IMR-90 (cell line): ENCODE measurements at regions not wholly inside any gene's neighbourhood (a gene's known extent, or its start where the extent isn't known, plus 50 kb on each side); places are given as distances from the start of the nearest gene placed in this dataset.

ENCODE experiments used
- ATAC-seq: fragments of 200-7000 bp; cut with Tn5 transposase; 2 replicates; pipeline ENCODE4 v1.9.1; 2020; ENCODE audit warnings: low read depth, mild to moderate bottlenecking, moderate library complexity
- BruUV-seq: library from RNA; stranded (reverse); fragments of 400-500 nt; replicated peaks from 2 replicates; lab custom pipeline; 2021; lab: Mats Ljungman, UMichigan
- CTCF ChIA-PET: fragments of 300-600 bp; formaldehyde crosslinking; extraction: SDS; loops from one replicate; lab custom pipeline; 2021; ENCODE audit warnings: antibody characterized with exemption; lab: Yijun Ruan, JAX
- POLR2A ChIA-PET: fragments of 300-600 bp; sonication (Branson Sonifier 250); formaldehyde crosslinking; loops from one replicate; lab custom pipeline; 2022; ENCODE audit warnings: antibody characterized with exemption; ENCODE audit not compliant: unreplicated experiment; lab: Charles Lee
- DNase-seq: peaks from one replicate; pipeline ENCODE4 v3.0.0; 2013
- H2AFZ ChIP-seq: replicated peaks from 2 replicates; pipeline ENCODE3; 2013; ENCODE audit warnings: low read length, mild to moderate bottlenecking; ENCODE audit not compliant: poor library complexity
- H2AK5ac ChIP-seq: 2 replicates; pipeline ENCODE4 v1.6.1; 2013; ENCODE audit warnings: low read depth, low read length, inconsistent platforms
- H2AK9ac ChIP-seq: replicated peaks from 2 replicates; pipeline ENCODE3; 2013; ENCODE audit warnings: mild to moderate bottlenecking, low read depth, low read length, moderate library complexity; ENCODE audit not compliant: poor library complexity
- H2BK120ac ChIP-seq: 2 replicates; pipeline ENCODE4 v1.6.1; 2013; ENCODE audit warnings: low read depth, low read length, inconsistent platforms
- H2BK15ac ChIP-seq: 3 replicates; pipeline ENCODE4 v1.6.1; 2013; ENCODE audit warnings: low read depth, low read length, inconsistent platforms
- H2BK20ac ChIP-seq: 2 replicates; pipeline ENCODE4 v1.6.1; 2013; ENCODE audit warnings: low read depth, mild to moderate bottlenecking, inconsistent platforms, low read length, moderate library complexity
- H2BK5ac ChIP-seq: 2 replicates; pipeline ENCODE4 v1.6.1; 2013; ENCODE audit warnings: mild to moderate bottlenecking, low read depth, low read length, inconsistent platforms; ENCODE audit not compliant: poor library complexity, severe bottlenecking
- H3K14ac ChIP-seq: replicated peaks from 2 replicates; pipeline ENCODE4 v1.6.1; 2013; ENCODE audit warnings: low read depth, low read length, inconsistent platforms
- H3K18ac ChIP-seq: 2 replicates; pipeline ENCODE4 v1.6.1; 2013; ENCODE audit warnings: low read depth, low read length, control low read depth
- H3K23ac ChIP-seq: 2 replicates; pipeline ENCODE4 v1.6.1; 2013; ENCODE audit warnings: low read depth, low read length, inconsistent platforms
- H3K27ac ChIP-seq: 2 replicates; pipeline ENCODE4 v1.5.1; 2013; ENCODE audit warnings: mild to moderate bottlenecking, control low read depth, low read length; ENCODE audit not compliant: insufficient read depth
- H3K27me3 ChIP-seq: 2 replicates; pipeline ENCODE4 v1.6.1; 2013; ENCODE audit warnings: low read length; ENCODE audit not compliant: control insufficient read depth, insufficient read depth
- H3K36me3 ChIP-seq: 2 replicates; pipeline ENCODE4 v1.6.1; 2013; ENCODE audit warnings: low read length, mixed read lengths; ENCODE audit not compliant: control insufficient read depth, insufficient read depth
- H3K4ac ChIP-seq: 2 replicates; pipeline ENCODE4 v1.6.1; 2013; ENCODE audit warnings: low read depth, low read length, inconsistent platforms
- H3K4me1 ChIP-seq: 2 replicates; pipeline ENCODE4 v1.6.1; 2013; ENCODE audit warnings: low read length, mixed read lengths; ENCODE audit not compliant: control insufficient read depth, insufficient read depth
- H3K4me2 ChIP-seq: 2 replicates; pipeline ENCODE4 v1.6.1; 2013; ENCODE audit warnings: low read depth, mild to moderate bottlenecking, control low read depth, low read length, moderate library complexity
- H3K4me3 ChIP-seq: 2 replicates; pipeline ENCODE4 v1.5.1; 2013; ENCODE audit warnings: low read depth, mild to moderate bottlenecking, control low read depth, low read length, moderate library complexity; ENCODE audit not compliant: insufficient read depth
- H3K56ac ChIP-seq: 2 replicates; pipeline ENCODE4 v1.6.1; 2013; ENCODE audit warnings: low read length, inconsistent platforms; ENCODE audit not compliant: insufficient read depth; ENCODE audit errors: extremely low read depth
- H3K79me1 ChIP-seq, 2 experiments: 2 replicates each; pipeline ENCODE4 v1.6.1; 2013; ENCODE audit warnings: low read length in 2 of 2, inconsistent platforms in 1 of 2, low read depth in 1 of 2
- H3K9ac ChIP-seq: 2 replicates; pipeline ENCODE4 v1.6.1; 2013; ENCODE audit warnings: low read depth, low read length, control low read depth
- H3K9me1 ChIP-seq: 2 replicates; pipeline ENCODE4 v1.6.1; 2013; ENCODE audit warnings: low read length, inconsistent platforms; ENCODE audit not compliant: insufficient read depth
- H3K9me3 ChIP-seq: 2 replicates; pipeline ENCODE4 v1.6.1; 2013; ENCODE audit warnings: low read length; ENCODE audit not compliant: control insufficient read depth, insufficient read depth
- H4K20me1 ChIP-seq: 2 replicates; pipeline ENCODE4 v1.6.1; 2013; ENCODE audit warnings: low read length, inconsistent platforms; ENCODE audit not compliant: insufficient read depth
- H4K5ac ChIP-seq: 2 replicates; pipeline ENCODE4 v1.6.1; 2013; ENCODE audit warnings: mild to moderate bottlenecking, low read depth, low read length, control low read depth
- H4K8ac ChIP-seq, 2 experiments: 2 replicates each; pipeline ENCODE4 v1.6.1; 2013; ENCODE audit warnings: low read depth in 2 of 2, low read length in 2 of 2, control low read depth in 1 of 2, inconsistent platforms in 1 of 2
- H4K91ac ChIP-seq: 2 replicates; pipeline ENCODE4 v1.6.1; 2013; ENCODE audit warnings: low read depth, low read length, inconsistent platforms; ENCODE audit not compliant: insufficient read depth
- BHLHE40 ChIP-seq: fragments of 150-350 bp; IDR thresholded peaks from 2 replicates; pipeline ENCODE4 v1.6.1; 2016; ENCODE audit warnings: mild to moderate bottlenecking, low read depth, low read length
- CEBPB ChIP-seq: IDR thresholded peaks from 2 replicates; pipeline ENCODE4 v1.6.1; 2012; ENCODE audit warnings: low read depth, low read length, improper control_type of control experiment
- CHD1 ChIP-seq: IDR thresholded peaks from 2 replicates; pipeline ENCODE4 v1.6.1; 2012; ENCODE audit warnings: low read depth, low read length, improper control_type of control experiment
- MAFK ChIP-seq: IDR thresholded peaks from 2 replicates; pipeline ENCODE4 v1.6.1; 2012; ENCODE audit warnings: low read depth, low read length, improper control_type of control experiment
- MAZ ChIP-seq: IDR thresholded peaks from 2 replicates; pipeline ENCODE4 v1.6.1; 2012; ENCODE audit warnings: low read depth, mild to moderate bottlenecking, low read length, improper control_type of control experiment, moderate library complexity, borderline replicate concordance
- MXI1 ChIP-seq: IDR thresholded peaks from 2 replicates; pipeline ENCODE4 v1.6.1; 2012; ENCODE audit warnings: low read depth, mild to moderate bottlenecking, low read length, moderate library complexity, borderline replicate concordance
- NFE2L2 ChIP-seq: fragments of 150-350 bp; IDR thresholded peaks from 2 replicates; pipeline ENCODE4 v1.6.1; 2016; ENCODE audit warnings: low read depth, mild to moderate bottlenecking, low read length
- POLR2A ChIP-seq: IDR thresholded peaks from 2 replicates; pipeline ENCODE4 v1.6.1; 2012; ENCODE audit warnings: mild to moderate bottlenecking, low read depth, low read length
- RCOR1 ChIP-seq: IDR thresholded peaks from 2 replicates; pipeline ENCODE4 v1.6.1; 2012; ENCODE audit warnings: mild to moderate bottlenecking, low read length, improper control_type of control experiment; ENCODE audit not compliant: insufficient replicate concordance
- RFX5 ChIP-seq: IDR thresholded peaks from 2 replicates; pipeline ENCODE4 v1.8.0; 2012; ENCODE audit warnings: low read depth, mild to moderate bottlenecking, low read length, moderate library complexity
- WGBS, 2 experiments: methylation state at CpG; one replicate each; pipeline versions ENCODE4 v1.1.5 to v1.1.7; 2013; ENCODE audit warnings: missing lambda C conversion rate in 2 of 2; ENCODE audit not compliant: insufficient read length in 1 of 2; ENCODE audit errors: extremely low coverage in 2 of 2; 5-methylcytosine and 5-hydroxymethylcytosine counted together
- dilution Hi-C: fragments of 300-500 bp; cut with HindIII; formaldehyde crosslinking; loops from one replicate; pipeline ENCODE4 v1.14.3; 2018; ENCODE audit warnings: low sequenced_read_pairs; ENCODE audit not compliant: unreplicated experiment
- in situ Hi-C: fragments of 300-500 bp; cut with MboI; formaldehyde crosslinking; loops from 3 replicates; pipeline ENCODE4 v1.14.3; 2019; ENCODE audit warnings: low sequenced_read_pairs, inconsistent platforms, mixed read lengths
- intact Hi-C: fragments of 100-400 bp; cut with micrococcal nuclease; formaldehyde crosslinking; loops from 2 replicates; pipeline ENCODE4 v1.10.0; 2022
- TF ChIP-seq, protein P1 (sequence below): fragments of 150-350 bp; IDR thresholded peaks from 2 replicates; pipeline ENCODE4 v1.6.1; 2017; ENCODE audit warnings: mild to moderate bottlenecking, antibody characterized with exemption, low read length, low read depth
- TF ChIP-seq, protein P2 (sequence below): conservative IDR thresholded peaks from 2 replicates; pipeline ENCODE4 v1.5.1; 2012; ENCODE audit warnings: mild to moderate bottlenecking, low read depth, low read length, improper control_type of control experiment

DNA sequence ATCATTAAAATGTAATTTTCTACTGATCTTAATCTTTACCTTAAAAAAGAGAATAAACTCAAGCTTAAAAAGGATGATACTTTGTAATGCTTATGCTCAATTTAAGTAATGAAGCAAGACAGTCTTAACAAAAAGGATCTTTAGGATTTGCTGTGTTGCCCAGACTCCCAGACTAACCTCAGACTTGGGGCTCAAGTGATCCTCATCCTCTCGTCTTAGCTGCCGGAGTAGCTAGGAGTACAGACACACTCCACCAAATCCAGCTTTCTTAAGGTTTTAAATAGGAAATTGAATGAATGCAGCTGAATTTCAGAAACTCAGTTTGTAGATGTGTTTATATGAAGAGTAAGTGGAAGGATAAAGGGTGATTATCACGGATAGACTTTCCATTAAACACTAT is 400.5 kb upstream of the DAB2 start:
- H2AFZ ChIP-seq, result no peak overlapping the region
- intact Hi-C loops (no loop called here), in situ Hi-C loops (no loop called here), dilution Hi-C loops (no loop called here)
- H3K4ac ChIP-seq, result no peak overlapping the region
- no peaks in the 10 kb centered on the region for H3K36me3 ChIP-seq
- no peaks in the 10 kb centered on the region for H3K4me1 ChIP-seq
- H2BK5ac ChIP-seq, result no peak overlapping the region
- no CpG with 5 or more reads among the region's 3 CpGs for WGBS, 2 experiments
- H2BK120ac ChIP-seq, result no peak overlapping the region
- TF ChIP-seq MAFK (no peak), POLR2A (no peak), CEBPB (no peak), RFX5 (no peak), BHLHE40 (no peak), RCOR1 (no peak), MXI1 (no peak), NFE2L2 (no peak), MAZ (no peak), CHD1 (no peak)
- TF ChIP-seq, protein P1, sequence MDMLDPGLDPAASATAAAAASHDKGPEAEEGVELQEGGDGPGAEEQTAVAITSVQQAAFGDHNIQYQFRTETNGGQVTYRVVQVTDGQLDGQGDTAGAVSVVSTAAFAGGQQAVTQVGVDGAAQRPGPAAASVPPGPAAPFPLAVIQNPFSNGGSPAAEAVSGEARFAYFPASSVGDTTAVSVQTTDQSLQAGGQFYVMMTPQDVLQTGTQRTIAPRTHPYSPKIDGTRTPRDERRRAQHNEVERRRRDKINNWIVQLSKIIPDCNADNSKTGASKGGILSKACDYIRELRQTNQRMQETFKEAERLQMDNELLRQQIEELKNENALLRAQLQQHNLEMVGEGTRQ, result no peak
- TF ChIP-seq, protein P2, sequence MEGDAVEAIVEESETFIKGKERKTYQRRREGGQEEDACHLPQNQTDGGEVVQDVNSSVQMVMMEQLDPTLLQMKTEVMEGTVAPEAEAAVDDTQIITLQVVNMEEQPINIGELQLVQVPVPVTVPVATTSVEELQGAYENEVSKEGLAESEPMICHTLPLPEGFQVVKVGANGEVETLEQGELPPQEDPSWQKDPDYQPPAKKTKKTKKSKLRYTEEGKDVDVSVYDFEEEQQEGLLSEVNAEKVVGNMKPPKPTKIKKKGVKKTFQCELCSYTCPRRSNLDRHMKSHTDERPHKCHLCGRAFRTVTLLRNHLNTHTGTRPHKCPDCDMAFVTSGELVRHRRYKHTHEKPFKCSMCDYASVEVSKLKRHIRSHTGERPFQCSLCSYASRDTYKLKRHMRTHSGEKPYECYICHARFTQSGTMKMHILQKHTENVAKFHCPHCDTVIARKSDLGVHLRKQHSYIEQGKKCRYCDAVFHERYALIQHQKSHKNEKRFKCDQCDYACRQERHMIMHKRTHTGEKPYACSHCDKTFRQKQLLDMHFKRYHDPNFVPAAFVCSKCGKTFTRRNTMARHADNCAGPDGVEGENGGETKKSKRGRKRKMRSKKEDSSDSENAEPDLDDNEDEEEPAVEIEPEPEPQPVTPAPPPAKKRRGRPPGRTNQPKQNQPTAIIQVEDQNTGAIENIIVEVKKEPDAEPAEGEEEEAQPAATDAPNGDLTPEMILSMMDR, result no peak
- H3K4me3 ChIP-seq, result no peak overlapping the region
- H4K91ac ChIP-seq, result no peak overlapping the region
- H3K56ac ChIP-seq, result no peak overlapping the region
- no peaks in the 10 kb centered on the region for H4K20me1 ChIP-seq
- no peak for ATAC-seq
- H3K79me1 ChIP-seq, result no peaks in the 10 kb centered on the region
- H3K9ac ChIP-seq, result no peak overlapping the region
- no peak overlapping the region for H4K5ac ChIP-seq
- no peak overlapping the region for H2AK9ac ChIP-seq
- no peak overlapping the region for H2AK5ac ChIP-seq
- ChIA-PET CTCF (no interaction called here), POLR2A (no interaction called here)
- no peaks in the 10 kb centered on the region for H3K27me3 ChIP-seq
- H2BK20ac ChIP-seq, result no peak overlapping the region
- no peak overlapping the region for H2BK15ac ChIP-seq
- H3K23ac ChIP-seq, result no peak overlapping the region
- no peak for DNase-seq
- H3K14ac ChIP-seq, result no peak overlapping the region; the same call in 1 of the 2 replicates
- no TSS peak for BruUV-seq
- no peaks in the 10 kb centered on the region for H3K9me3 ChIP-seq
- no peak overlapping the region for H4K8ac ChIP-seq
- H3K27ac ChIP-seq, result no peak overlapping the region
- no peak overlapping the region for H3K18ac ChIP-seq
- no peak overlapping the region for H3K4me2 ChIP-seq
- 0 out of 2 replicates have a peak, but pooled peaks cover 3% of the 10 kb centered on the region for H3K9me1 ChIP-seq
